ENCODE measurements at regions not wholly inside any gene's neighbourhood (a gene's known extent, or its start where the extent isn't known, plus 50 kb on each side); places are given as distances from the start of the nearest gene placed in this dataset.

DNA sequence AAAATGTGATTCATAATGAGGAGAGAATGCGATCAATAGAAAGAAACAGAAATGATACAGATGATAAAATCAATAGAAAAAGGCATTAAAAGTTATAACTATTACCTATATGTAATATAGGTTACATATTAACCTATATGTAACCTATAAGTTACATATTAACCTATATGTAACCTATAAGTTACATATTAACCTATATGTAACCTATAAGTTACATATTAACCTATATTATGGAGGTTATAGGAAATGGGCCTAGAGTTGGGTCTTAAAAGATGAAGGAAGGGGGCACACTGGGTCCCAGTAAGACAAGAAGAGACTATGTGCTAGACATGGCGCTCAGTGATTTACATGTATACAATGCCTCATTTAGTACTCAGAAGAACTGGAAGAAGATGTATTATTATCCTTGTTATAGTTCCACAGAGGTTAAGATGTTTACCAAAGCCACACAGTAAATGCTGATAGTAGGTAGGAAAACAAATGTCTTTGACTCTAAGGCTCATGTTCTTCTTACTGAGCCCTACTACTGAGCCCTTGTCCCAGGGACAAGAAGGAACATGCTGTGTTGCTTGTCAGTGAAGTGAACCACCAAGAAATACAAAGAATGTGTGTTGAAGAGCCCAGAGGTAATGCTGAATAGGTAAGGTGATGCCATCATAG is 444.6 kb upstream of the PLXNA2 start:
- no peak for TF ChIP-seq ZBTB8A (tag by site-specific recombination; IDR thresholded peaks at IDR 0.05)
- no peak for TF ChIP-seq ZNF530 (tag by site-specific recombination; IDR thresholded peaks at IDR 0.05; ENCODE audit: low read depth)
- no peak for TF ChIP-seq SP7 (tag by site-specific recombination; IDR thresholded peaks at IDR 0.05)
- TF ChIP-seq SP2 (tag by site-specific recombination; IDR thresholded peaks at IDR 0.05), result no peak
- no peak for TF ChIP-seq ZNF121 (tag by site-specific recombination; IDR thresholded peaks at IDR 0.05)
- TF ChIP-seq ZNF37A (tag by site-specific recombination; IDR thresholded peaks at IDR 0.05), result no peak
- no peak for TF ChIP-seq BCL11A (tag by site-specific recombination; IDR thresholded peaks at IDR 0.05; ENCODE audit: low read depth)
- TF ChIP-seq ZNF175 (tag by site-specific recombination; IDR thresholded peaks at IDR 0.05), result no peak
- no peak for TF ChIP-seq ATF2 (tag by site-specific recombination; IDR thresholded peaks at IDR 0.05; ENCODE audit: low read depth)
- no peak for TF ChIP-seq TCF7L2 (IDR thresholded peaks at IDR 0.05; ENCODE audit: borderline replicate concordance, low read depth, low read length)
- no peak for TF ChIP-seq ZNF76 (tag by site-specific recombination; IDR thresholded peaks at IDR 0.05; ENCODE audit: borderline replicate concordance, low read depth)
- no peak for TF ChIP-seq ZXDB (tag by site-specific recombination; IDR thresholded peaks at IDR 0.05)
